ENCODE measurements at regions not wholly inside any gene's neighbourhood (a gene's known extent, or its start where the extent isn't known, plus 50 kb on each side); places are given as distances from the start of the nearest gene placed in this dataset.

GRCh38 chr4:53906606-53907190 is 157.7 kb downstream of the CHIC2 start:
- Histone ChIP-seq H3K9me3 (ENCODE audit: low read length) (no peaks in the 10 kb centered on the region), H3K27ac (ENCODE audit: low read depth, low read length) (no peak overlapping the region), H3K27me3 (ENCODE audit: insufficient read depth, low read length, poor library complexity, severe bottlenecking) (peaks cover 4% of the 10 kb centered on the region), H3K36me3 (ENCODE audit: insufficient read depth, low read length) (no peaks in the 10 kb centered on the region), H3K4me3 (ENCODE audit: low read length) (no peak overlapping the region), H3K4me1 (ENCODE audit: insufficient read depth, low read length) (peaks cover 4% of the 10 kb centered on the region)
- ChIA-PET POLR2A (no interaction called here), CTCF (interaction anchor here (4.2 kb wide), 1 partner anchor 327 kb away, joined by 25 read pairs; no protein-coding TSS in a partner anchor)
- no peak overlapping the region for H3K27ac Mint-ChIP-seq
- H3K4me3 Mint-ChIP-seq = no peak overlapping the region
- peaks cover 8 to 18% (median 17%) of the 10 kb centered on the region in 3 donors for H3K4me1 Mint-ChIP-seq
- H3K36me3 Mint-ChIP-seq = peaks cover 0 to 2% (median 0%) of the 10 kb centered on the region in 3 donors
- H3K27me3 Mint-ChIP-seq = peaks cover 22 to 70% of the 10 kb centered on the region in 2 donors
- no peaks in the 10 kb centered on the region for H3K9me3 Mint-ChIP-seq
- DNase-seq = no peak

DNA sequence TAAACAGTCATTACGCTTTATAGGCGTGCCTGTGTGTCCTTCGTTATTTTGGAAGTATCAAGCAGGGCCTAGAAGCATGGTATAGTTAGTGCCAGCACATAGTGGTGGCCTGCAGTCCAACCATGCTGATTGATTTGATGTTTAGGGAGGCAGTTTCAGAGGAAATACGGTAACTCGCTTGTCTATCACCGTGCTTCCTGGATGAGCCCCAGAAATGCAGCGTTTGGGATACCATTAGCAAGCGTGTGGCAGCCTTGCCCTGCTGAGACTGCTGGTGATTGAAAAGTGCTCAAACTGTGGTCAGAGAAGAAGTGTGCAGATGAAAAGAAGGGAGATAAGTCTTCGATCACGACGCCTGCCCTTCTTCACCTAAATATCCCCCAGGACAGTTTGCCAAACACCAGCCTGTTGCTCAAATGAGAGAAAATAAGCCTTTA is 158.4 kb downstream of the CHIC2 start:
- Histone ChIP-seq H3K9me3 (ENCODE audit: low read length) (no peaks in the 10 kb centered on the region), H3K36me3 (ENCODE audit: insufficient read depth, low read length) (no peaks in the 10 kb centered on the region), H3K27ac (ENCODE audit: low read depth, low read length) (no peak overlapping the region), H3K4me3 (ENCODE audit: low read length) (no peak overlapping the region), H3K4me1 (ENCODE audit: insufficient read depth, low read length) (peaks cover 4% of the 10 kb centered on the region), H3K27me3 (ENCODE audit: insufficient read depth, low read length, poor library complexity, severe bottlenecking) (peaks cover 4% of the 10 kb centered on the region)
- POLR2A ChIA-PET = no interaction called here
- no peak for DNase-seq
- H3K27ac Mint-ChIP-seq = no peak overlapping the region
- H3K4me1 Mint-ChIP-seq = peaks cover 8 to 18% (median 17%) of the 10 kb centered on the region in 3 donors
- H3K27me3 Mint-ChIP-seq = peaks cover 22 to 70% of the 10 kb centered on the region in 2 donors
- CTCF ChIA-PET = no interaction called here
- peaks cover 0 to 2% (median 0%) of the 10 kb centered on the region in 3 donors for H3K36me3 Mint-ChIP-seq
- no peaks in the 10 kb centered on the region for H3K9me3 Mint-ChIP-seq
- peak overlapping the region; percentile 0 to 73 (median 55) for H3K4me3 Mint-ChIP-seq

DNA sequence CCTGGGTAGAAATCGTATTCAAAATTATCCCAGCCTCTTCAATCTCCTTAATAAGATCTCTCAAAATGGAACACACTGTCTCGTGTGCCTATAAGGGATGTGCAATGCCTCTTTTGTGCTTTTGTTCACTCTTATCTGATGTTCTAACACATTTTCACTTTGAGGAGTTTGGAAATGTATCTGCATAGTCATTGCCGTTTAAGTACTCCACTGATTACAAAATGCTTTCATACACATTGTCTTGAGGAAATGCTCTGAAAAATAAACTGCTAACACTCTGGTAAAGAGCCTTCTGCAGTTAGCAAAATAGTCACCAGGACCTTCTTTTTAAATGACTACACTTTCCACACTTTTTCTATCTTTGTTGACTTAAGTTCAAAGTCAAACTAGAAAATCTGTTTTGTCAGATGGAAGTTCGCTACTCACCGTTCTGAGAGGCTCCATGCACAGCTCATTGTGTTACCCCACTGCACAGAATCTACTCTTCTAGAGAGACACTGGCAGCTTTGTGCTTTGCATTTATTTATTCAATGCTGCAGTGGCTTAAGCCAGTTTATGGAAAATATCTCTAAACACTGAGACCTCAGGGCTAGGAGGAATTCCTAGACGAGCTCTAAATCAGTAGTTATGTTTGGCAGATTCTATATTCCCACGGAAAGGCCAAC is 159.0 kb downstream of the CHIC2 start:
- ChIA-PET POLR2A (no interaction called here), CTCF (no interaction called here)
- H3K9me3 ChIP-seq (ENCODE audit: low read length) = no peaks in the 10 kb centered on the region
- H3K27me3 Mint-ChIP-seq = peaks cover 22 to 67% of the 10 kb centered on the region in 2 donors
- H3K36me3 ChIP-seq (ENCODE audit: insufficient read depth, low read length) = no peaks in the 10 kb centered on the region
- H3K4me1 ChIP-seq (ENCODE audit: insufficient read depth, low read length) = peaks cover 4% of the 10 kb centered on the region
- H3K4me3 ChIP-seq (ENCODE audit: low read length) = no peak overlapping the region
- peak overlapping the region in 1 of 8 donors; percentile 3 for H3K27ac Mint-ChIP-seq
- H3K9me3 Mint-ChIP-seq = peaks cover 0 to 3% (median 0%) of the 10 kb centered on the region in 5 donors
- H3K4me3 Mint-ChIP-seq = no peak overlapping the region
- H3K27ac ChIP-seq (ENCODE audit: low read depth, low read length) = no peak overlapping the region
- no peaks in the 10 kb centered on the region for H3K36me3 Mint-ChIP-seq
- DNase-seq = no peak
- H3K4me1 Mint-ChIP-seq = peaks cover 8 to 18% (median 17%) of the 10 kb centered on the region in 3 donors
- H3K27me3 ChIP-seq (ENCODE audit: insufficient read depth, low read length, poor library complexity, severe bottlenecking) = peaks cover 4% of the 10 kb centered on the region

DNA sequence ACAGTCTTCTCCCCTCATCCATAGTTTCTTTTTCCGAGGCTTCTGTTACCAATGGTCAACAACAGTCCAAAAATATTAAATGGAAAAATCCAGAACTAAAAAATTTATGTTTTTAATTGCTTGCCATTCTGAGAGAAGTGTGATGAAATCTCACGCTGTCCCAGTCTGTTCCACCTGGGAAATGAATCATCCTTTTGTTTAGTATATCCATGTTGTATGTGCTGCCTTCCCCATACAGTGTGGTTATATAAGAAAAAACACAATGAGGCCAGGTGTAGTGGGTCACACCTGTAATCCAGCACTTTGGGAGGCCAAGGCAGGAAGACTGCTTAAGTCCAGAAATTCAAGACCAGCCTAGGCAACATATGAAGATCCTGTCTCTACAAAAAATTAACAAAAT is 161.6 kb downstream of the CHIC2 start:
- Mint-ChIP-seq H3K4me1 (peaks cover 3 to 9% (median 8%) of the 10 kb centered on the region in 3 donors), H3K9me3 (peaks cover 0 to 3% (median 0%) of the 10 kb centered on the region in 5 donors), H3K27me3 (peaks cover 10 to 66% of the 10 kb centered on the region in 2 donors), H3K27ac (no peak overlapping the region), H3K36me3 (no peaks in the 10 kb centered on the region), H3K4me3 (no peak overlapping the region)
- DNase-seq = no peak
- H3K27ac ChIP-seq (ENCODE audit: low read depth, low read length) = no peak overlapping the region
- ChIA-PET POLR2A (no interaction called here), CTCF (no interaction called here)
- H3K36me3 ChIP-seq (ENCODE audit: insufficient read depth, low read length) = no peaks in the 10 kb centered on the region
- no peak overlapping the region for H3K4me3 ChIP-seq (ENCODE audit: low read length)
- no peaks in the 10 kb centered on the region for H3K27me3 ChIP-seq (ENCODE audit: insufficient read depth, low read length, poor library complexity, severe bottlenecking)
- H3K4me1 ChIP-seq (ENCODE audit: insufficient read depth, low read length) = no peaks in the 10 kb centered on the region
- H3K9me3 ChIP-seq (ENCODE audit: low read length) = no peaks in the 10 kb centered on the region

GRCh38 chr4:53900271-53900649 is 164.1 kb downstream of the CHIC2 start:
- Histone ChIP-seq H3K27ac (ENCODE audit: low read depth, low read length) (no peak overlapping the region), H3K9me3 (ENCODE audit: low read length) (no peaks in the 10 kb centered on the region), H3K27me3 (ENCODE audit: insufficient read depth, low read length, poor library complexity, severe bottlenecking) (no peaks in the 10 kb centered on the region), H3K4me3 (ENCODE audit: low read length) (no peak overlapping the region), H3K36me3 (ENCODE audit: insufficient read depth, low read length) (no peaks in the 10 kb centered on the region), H3K4me1 (ENCODE audit: insufficient read depth, low read length) (no peaks in the 10 kb centered on the region)
- CTCF ChIA-PET = no interaction called here
- Mint-ChIP-seq H3K4me3 (no peak overlapping the region), H3K4me1 (no peaks in the 10 kb centered on the region), H3K27ac (no peak overlapping the region), H3K27me3 (peaks cover 7 to 50% of the 10 kb centered on the region in 2 donors), H3K9me3 (peaks cover 0 to 3% (median 2%) of the 10 kb centered on the region in 5 donors), H3K36me3 (no peaks in the 10 kb centered on the region)
- no peak for DNase-seq
- POLR2A ChIA-PET = no interaction called here

- no peaks in the 10 kb centered on the region for H3K9me3 ChIP-seq (ENCODE audit: low read length)
- no peak for DNase-seq
- H3K4me3 Mint-ChIP-seq = no peak overlapping the region
- POLR2A ChIA-PET = no interaction called here
- peaks cover 9 to 50% of the 10 kb centered on the region in 2 donors for H3K27me3 Mint-ChIP-seq
- peaks cover 0 to 3% (median 2%) of the 10 kb centered on the region in 5 donors for H3K9me3 Mint-ChIP-seq
- no peaks in the 10 kb centered on the region for H3K4me1 ChIP-seq (ENCODE audit: insufficient read depth, low read length)
- H3K27ac Mint-ChIP-seq = no peak overlapping the region
- H3K36me3 ChIP-seq (ENCODE audit: insufficient read depth, low read length) = no peaks in the 10 kb centered on the region
- no peak overlapping the region for H3K4me3 ChIP-seq (ENCODE audit: low read length)
- no peaks in the 10 kb centered on the region for H3K27me3 ChIP-seq (ENCODE audit: insufficient read depth, low read length, poor library complexity, severe bottlenecking)
- CTCF ChIA-PET = no interaction called here
- H3K36me3 Mint-ChIP-seq = no peaks in the 10 kb centered on the region
- H3K27ac ChIP-seq (ENCODE audit: low read depth, low read length) = no peak overlapping the region
- H3K4me1 Mint-ChIP-seq = no peaks in the 10 kb centered on the region
These were observed 164.7 kb downstream of the CHIC2 start for GRCh38 chr4:53899586-53900270.

DNA sequence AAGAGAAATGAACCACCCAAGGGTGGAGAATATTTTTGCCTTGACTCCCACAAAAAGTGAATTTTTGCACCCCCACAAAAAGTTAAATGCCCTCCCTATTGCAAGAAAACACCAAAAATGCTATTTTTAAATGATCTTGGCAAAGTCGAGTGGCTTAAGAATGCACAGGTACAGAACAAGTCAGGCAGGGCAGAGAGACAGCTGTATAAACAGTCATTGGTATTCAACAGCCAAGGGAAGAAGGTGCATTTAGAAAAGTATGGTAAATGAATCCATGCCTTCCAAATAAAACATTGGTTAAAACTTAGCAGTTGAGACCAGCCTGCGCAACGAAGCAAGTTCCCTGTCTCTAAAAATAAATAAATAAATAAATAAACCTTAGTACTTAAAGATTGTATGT is 169.3 kb downstream of the CHIC2 start:
- no peak overlapping the region for H3K4me3 Mint-ChIP-seq
- POLR2A ChIA-PET = no interaction called here
- H3K27ac ChIP-seq (ENCODE audit: low read depth, low read length) = no peak overlapping the region
- no peaks in the 10 kb centered on the region for H3K36me3 Mint-ChIP-seq
- no peak overlapping the region for H3K4me3 ChIP-seq (ENCODE audit: low read length)
- H3K27me3 ChIP-seq (ENCODE audit: insufficient read depth, low read length, poor library complexity, severe bottlenecking) = no peaks in the 10 kb centered on the region
- CTCF ChIA-PET = no interaction called here
- no peaks in the 10 kb centered on the region for H3K4me1 Mint-ChIP-seq
- H3K4me1 ChIP-seq (ENCODE audit: insufficient read depth, low read length) = no peaks in the 10 kb centered on the region
- H3K27me3 Mint-ChIP-seq = peaks cover 14 to 44% of the 10 kb centered on the region in 2 donors
- no peaks in the 10 kb centered on the region for H3K9me3 ChIP-seq (ENCODE audit: low read length)
- no peak overlapping the region for H3K27ac Mint-ChIP-seq
- DNase-seq = no peak
- no peaks in the 10 kb centered on the region for H3K36me3 ChIP-seq (ENCODE audit: insufficient read depth, low read length)
- H3K9me3 Mint-ChIP-seq = peaks cover 0 to 3% (median 0%) of the 10 kb centered on the region in 5 donors

GRCh38 chr4:53890461-53890860 is 173.9 kb downstream of the CHIC2 start:
- no peak for DNase-seq
- no peaks in the 10 kb centered on the region for H3K4me1 Mint-ChIP-seq

More at GRCh38 chr4:53890461-53890860, 173.9 kb downstream of the CHIC2 start:
- H3K9me3 ChIP-seq (ENCODE audit: low read length) = no peaks in the 10 kb centered on the region
- H3K36me3 Mint-ChIP-seq = no peaks in the 10 kb centered on the region
- ChIA-PET CTCF (no interaction called here), POLR2A (no interaction called here)
- peaks cover 0 to under 1% (median 0%) of the 10 kb centered on the region in 5 donors for H3K9me3 Mint-ChIP-seq
- H3K27ac ChIP-seq (ENCODE audit: low read depth, low read length) = no peak overlapping the region
- no peaks in the 10 kb centered on the region for H3K27me3 ChIP-seq (ENCODE audit: insufficient read depth, low read length, poor library complexity, severe bottlenecking)
- no peak overlapping the region for H3K27ac Mint-ChIP-seq
- no peak overlapping the region for H3K4me3 Mint-ChIP-seq
- peaks cover 11 to 31% of the 10 kb centered on the region in 2 donors for H3K27me3 Mint-ChIP-seq
- H3K4me1 ChIP-seq (ENCODE audit: insufficient read depth, low read length) = no peaks in the 10 kb centered on the region
- H3K4me3 ChIP-seq (ENCODE audit: low read length) = no peak overlapping the region
- no peaks in the 10 kb centered on the region for H3K36me3 ChIP-seq (ENCODE audit: insufficient read depth, low read length)
